NB4 (cell line): ENCODE measurements at regions not wholly inside any gene's neighbourhood (a gene's known extent, or its start where the extent isn't known, plus 50 kb on each side); places are given as distances from the start of the nearest gene placed in this dataset.

Source experiments
- CTCF ChIP-seq: IDR thresholded peaks from one replicate; pipeline ENCODE4 v1.5.1; 2012; ENCODE audit warnings: low read depth, low read length
- MYC ChIP-seq: IDR thresholded peaks from 2 replicates; pipeline ENCODE4 v1.6.1; 2011; ENCODE audit warnings: low read depth, low read length
- POLR2A ChIP-seq: IDR thresholded peaks from 2 replicates; pipeline ENCODE4 v1.6.1; 2011; ENCODE audit warnings: mild to moderate bottlenecking; ENCODE audit not compliant: insufficient read length; ENCODE audit errors: extremely low read depth

DNA sequence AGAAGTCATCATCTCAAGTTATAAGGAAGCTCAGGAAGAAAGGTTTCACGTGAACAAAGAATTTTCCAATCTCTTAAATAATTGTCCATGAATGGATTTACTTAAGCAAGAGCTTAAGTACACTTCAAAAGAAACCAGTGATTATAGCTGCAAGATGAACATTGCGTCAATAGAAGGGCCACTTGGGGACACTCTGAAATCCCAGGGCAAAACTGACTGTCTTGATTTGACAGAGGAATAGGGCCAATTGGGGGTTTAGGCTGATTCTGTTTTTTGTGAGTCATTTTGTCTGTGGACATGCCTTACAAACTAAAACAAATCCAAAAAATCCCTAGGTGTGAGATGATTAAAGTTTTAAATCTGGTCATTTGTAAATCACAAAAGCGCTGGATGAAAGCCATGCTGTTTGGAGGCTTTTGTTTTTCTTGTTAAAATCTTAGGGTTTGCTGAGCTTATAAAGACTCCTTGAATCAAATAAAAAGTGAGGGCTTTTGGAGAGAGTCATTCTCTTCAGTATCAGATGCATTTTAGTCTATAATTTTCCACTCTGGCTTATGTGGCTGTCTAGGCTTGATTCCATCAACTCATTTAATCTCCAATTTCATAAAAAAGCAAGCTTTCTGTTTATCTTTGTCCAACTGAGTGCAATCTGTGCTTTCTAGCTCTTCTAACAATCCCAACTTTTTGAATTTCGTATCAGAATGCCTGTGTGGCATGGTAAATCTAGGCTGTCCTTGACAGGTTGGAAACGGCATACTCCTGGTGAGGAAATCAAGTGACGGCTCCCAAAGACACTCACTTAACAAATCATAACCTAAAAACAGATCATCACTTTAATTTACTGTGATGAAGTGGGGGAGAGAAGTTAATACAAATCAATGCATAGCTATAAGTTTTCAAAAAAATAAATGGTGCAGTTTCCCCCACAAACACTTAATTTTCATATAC is 98.2 kb upstream of the SOX9 start:
- TF ChIP-seq CTCF, result no peak
- TF ChIP-seq POLR2A, result no peak
- TF ChIP-seq MYC, result no peak
